HG03342 (cell line): ENCODE measurements at regions not wholly inside any gene's neighbourhood (a gene's known extent, or its start where the extent isn't known, plus 50 kb on each side); places are given as distances from the start of the nearest gene placed in this dataset.

Experiments used
- ATAC-seq: cut with Tn5 transposase; IDR thresholded peaks from one replicate; pipeline ENCODE4 v1.9.1; 2021; ENCODE audit warnings: mild to moderate bottlenecking, moderate library complexity; ENCODE audit not compliant: unreplicated experiment

- no peak for ATAC-seq
These were observed 107.5 kb downstream of the CYSLTR2 start for GRCh38 chr13:48761256-48761655.

DNA sequence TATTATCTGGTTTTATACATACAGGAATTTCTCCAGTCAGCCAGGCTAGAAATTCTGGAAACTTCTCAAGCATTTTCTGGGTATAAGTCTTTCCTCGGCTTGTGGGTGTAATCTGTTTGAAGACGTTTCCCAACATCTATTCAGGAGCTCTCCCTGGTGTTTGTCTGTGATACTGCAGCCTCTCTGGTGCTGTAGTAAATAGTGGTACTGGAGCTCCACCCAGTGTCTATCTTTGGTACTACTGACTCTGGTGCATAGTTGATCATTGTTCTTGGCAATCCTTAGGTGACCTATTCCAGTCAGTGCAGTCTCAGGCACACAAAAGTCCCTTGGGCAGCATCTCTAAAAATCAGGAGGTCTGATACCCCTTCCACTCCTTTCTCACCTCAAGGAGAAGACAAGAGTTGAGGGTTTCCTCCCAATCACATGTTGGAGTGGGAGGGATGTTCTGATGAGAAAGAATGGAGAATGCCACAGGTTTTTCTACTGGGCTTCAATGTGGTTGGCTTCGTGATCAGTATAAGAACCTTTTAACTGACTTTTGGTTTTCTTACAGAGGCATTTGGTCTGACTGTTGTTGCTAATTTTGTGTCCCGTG is 115.5 kb downstream of the CYSLTR2 start:
- ATAC-seq: peak; percentile 94

DNA sequence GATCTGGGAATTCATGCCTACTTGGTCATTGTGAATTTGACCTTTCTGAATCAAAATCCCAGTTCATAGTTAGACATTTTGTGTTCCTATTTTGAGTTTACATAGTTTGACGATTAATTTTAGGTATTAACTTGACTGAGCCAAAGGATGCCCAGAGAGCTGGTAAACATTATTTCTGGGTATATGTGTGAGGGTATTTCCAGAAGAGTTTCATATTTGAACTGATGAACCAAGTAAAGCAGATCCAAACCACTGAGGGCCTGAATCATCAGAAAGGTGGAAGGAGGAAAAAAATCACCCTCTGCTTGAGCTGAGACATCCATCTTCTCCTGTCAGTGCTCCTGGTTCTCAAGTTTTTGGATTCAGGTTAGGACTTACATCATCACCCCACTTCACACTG is 116.6 kb downstream of the CYSLTR2 start:
- no peak for ATAC-seq

GRCh38 chr13:48772908-48773307 is 119.2 kb downstream of the CYSLTR2 start:
- no peak for ATAC-seq

GRCh38 chr13:48773531-48774275 is 120.0 kb downstream of the CYSLTR2 start:
- no peak for ATAC-seq

DNA sequence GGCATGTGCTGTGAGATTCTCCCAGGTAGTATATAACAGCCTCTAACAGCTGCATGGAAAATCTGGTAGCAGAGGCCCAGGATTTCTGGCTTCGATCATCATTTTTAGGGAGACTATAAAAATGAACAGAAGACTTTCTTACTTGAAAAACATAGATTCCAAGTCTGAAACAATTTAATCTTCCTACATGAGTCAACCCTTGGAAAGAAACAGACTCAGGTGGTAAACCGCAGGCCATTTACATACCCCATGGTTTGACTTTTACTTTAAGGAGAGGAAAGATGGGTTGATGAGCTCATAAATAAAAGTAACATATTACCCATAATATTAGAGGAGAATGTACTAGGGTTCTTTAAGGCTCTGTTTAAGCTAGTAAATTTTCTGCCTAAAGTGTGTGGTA is 121.6 kb downstream of the CYSLTR2 start:
- no peak for ATAC-seq

- no peak for ATAC-seq
These were observed 122.1 kb downstream of the CYSLTR2 start for GRCh38 chr13:48775804-48776203.

DNA sequence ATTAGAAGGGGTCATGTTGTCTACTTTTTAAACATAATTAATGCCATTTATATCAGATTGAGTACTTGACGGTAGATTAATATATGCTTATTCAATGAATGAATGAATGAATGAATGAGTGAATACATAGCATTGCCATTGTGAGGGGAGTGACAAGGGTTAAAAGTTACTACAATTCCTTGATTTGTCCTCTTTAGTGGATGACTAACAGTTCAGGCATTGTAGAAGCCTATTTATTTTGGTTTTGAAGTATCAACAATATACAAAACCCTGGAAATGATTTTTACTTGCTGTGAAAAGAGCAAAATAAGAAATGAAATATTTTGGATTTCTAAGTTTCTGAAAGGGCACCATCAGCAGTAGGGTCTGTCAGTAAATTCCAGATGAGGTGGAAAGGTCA is 122.7 kb downstream of the CYSLTR2 start:
- no peak for ATAC-seq

- ATAC-seq: no peak
These were observed 124.9 kb downstream of the CYSLTR2 start for GRCh38 chr13:48778610-48779009.

DNA sequence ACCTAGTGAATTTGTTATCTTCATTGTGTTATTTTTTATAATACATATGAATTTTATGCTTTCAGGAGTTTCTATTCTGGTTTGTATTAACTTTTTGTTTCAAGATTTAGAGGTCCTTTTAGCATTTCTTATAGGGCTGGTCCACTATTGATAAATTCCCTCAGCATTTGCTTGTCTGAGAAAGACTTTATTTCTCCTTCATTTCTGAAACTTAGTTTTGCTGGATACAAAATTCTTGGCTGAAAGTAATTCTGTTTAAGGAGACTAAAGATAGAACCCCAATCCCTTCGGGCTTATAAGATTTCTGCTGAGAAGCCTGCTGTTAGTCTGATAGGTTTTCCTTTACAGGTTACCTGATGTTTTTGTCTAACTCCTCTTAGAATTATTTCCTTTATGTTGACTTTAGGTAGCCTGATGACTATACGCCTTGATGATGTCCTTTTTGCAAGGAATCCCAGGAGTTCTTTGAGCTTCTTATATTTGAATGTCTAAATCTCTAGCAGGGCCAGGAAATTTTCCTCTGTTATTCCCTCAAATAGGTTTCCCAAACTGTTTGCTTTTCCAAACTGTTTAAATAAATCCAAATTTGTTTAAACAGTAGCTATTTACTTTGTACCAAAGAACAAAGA is 127.1 kb downstream of the CYSLTR2 start:
- ATAC-seq: no peak

DNA sequence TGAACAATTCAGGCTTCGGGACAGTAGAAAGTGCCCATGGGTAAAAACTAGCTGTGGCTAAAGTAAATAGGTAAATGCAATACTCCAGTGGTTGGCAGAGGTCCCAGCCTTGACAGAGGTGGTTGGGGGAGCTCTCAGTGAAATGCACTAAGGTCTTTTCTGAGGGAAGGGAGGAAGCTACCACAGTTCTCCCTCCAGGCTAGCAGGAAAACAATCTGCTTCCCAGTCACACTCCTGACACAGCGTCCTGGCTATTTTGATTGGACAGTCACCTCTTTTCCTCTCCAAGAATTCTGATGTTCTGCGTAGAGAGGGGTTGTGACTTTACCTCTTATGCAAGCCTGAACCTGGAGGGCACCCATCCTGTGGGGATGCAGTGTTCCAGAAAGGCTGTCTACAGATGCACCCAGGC is 128.7 kb downstream of the CYSLTR2 start:
- ATAC-seq: no peak

GRCh38 chr13:48783181-48783630 is 129.5 kb downstream of the CYSLTR2 start:
- ATAC-seq: no peak

GRCh38 chr13:48783695-48784230 is 130.0 kb downstream of the CYSLTR2 start:
- no peak for ATAC-seq

DNA sequence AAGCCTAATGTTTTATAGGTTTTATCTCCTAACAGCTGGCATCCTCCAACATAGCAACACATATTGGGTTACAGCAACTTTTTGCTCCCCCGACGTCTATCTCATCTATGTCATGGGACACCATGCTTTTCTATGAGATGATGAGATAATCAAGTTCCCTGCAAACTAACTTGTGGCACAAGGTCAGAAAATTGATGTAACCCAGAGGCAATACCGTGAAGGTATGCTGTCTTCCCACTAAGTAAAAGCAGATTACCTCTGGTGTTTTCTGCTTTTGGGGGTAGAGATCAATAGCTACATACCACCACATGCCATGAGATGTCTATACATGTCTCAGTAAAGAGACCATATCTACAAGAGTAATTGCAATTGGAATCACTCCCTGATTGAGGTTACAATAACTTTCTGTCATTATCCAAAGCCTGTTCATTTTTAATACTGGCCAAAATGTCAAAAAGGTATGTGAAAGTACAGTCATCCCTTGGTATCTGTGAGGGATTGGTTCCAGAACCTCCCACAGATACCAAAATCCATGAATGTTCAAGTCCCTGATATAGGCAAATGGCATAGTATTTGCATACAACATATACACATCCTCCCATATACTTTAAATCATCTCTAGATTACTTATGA is 131.3 kb downstream of the CYSLTR2 start:
- ATAC-seq: no peak

GRCh38 chr13:48790199-48790598 is 136.5 kb downstream of the CYSLTR2 start:
- ATAC-seq: no peak

DNA sequence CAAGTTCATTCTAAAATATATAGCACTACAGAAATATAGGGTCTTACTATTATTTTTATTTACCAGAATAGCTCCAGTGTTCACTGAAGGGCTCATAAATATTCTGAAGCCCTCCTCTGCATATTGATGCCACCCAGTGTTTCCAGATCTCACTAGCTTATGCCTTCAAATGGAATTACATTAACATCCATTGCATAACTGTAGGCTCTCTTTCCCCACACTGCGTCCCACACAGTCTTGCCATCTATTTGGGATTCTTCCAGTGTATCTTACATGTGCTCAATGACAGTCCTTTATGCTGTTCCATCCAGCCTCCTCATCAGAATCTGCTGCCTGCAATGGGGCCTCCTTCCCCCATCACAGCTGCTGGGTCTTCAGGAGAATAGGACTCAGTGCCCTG is 137.2 kb downstream of the CYSLTR2 start:
- no peak for ATAC-seq

GRCh38 chr13:48797127-48797526 is 143.4 kb downstream of the CYSLTR2 start:
- ATAC-seq: no peak

GRCh38 chr13:48797761-48798160 is 144.0 kb downstream of the CYSLTR2 start:
- ATAC-seq: no peak

GRCh38 chr13:48798180-48798579 is 144.5 kb downstream of the CYSLTR2 start:
- ATAC-seq: no peak

GRCh38 chr13:48801255-48801654 is 147.5 kb downstream of the CYSLTR2 start:
- ATAC-seq: no peak

- ATAC-seq: no peak
These were observed 151.3 kb downstream of the CYSLTR2 start for GRCh38 chr13:48804821-48805601.
